ENCODE measurements at regions not wholly inside any gene's neighbourhood (a gene's known extent, or its start where the extent isn't known, plus 50 kb on each side); places are given as distances from the start of the nearest gene placed in this dataset.

- TF ChIP-seq NR3C1 (CRISPR knock-in tag; conservative IDR thresholded peaks at IDR 0.05; ENCODE audit: low read depth) (no peak), CTCF (IDR thresholded peaks at IDR 0.05) (no peak), IRF2 (CRISPR knock-in tag; IDR thresholded peaks at IDR 0.05; ENCODE audit: borderline replicate concordance, low read depth) (no peak), ESRRA (CRISPR knock-in tag; IDR thresholded peaks at IDR 0.05; ENCODE audit: borderline replicate concordance) (no peak), FOXP1 (CRISPR knock-in tag; IDR thresholded peaks at IDR 0.05; ENCODE audit: borderline replicate concordance) (no peak), ELF4 (CRISPR knock-in tag; IDR thresholded peaks at IDR 0.05; ENCODE audit: low read depth) (no peak), CREB1 (CRISPR knock-in tag; IDR thresholded peaks at IDR 0.05) (no peak), JUN (CRISPR knock-in tag; IDR thresholded peaks at IDR 0.05) (no peak), ZBTB43 (CRISPR knock-in tag; IDR thresholded peaks at IDR 0.05) (no peak), EMX1 (CRISPR knock-in tag; IDR thresholded peaks at IDR 0.05) (no peak)
Measured at GRCh38 chr5:130955041-130955440, 210.0 kb downstream of the HINT1 start.
